ENCODE measurements at regions not wholly inside any gene's neighbourhood (a gene's known extent, or its start where the extent isn't known, plus 50 kb on each side); places are given as distances from the start of the nearest gene placed in this dataset.

- no peak for DNase-seq
Measured at GRCh38 chr2:118738106-118738505, 109.3 kb downstream of the EN1 start.

DNA sequence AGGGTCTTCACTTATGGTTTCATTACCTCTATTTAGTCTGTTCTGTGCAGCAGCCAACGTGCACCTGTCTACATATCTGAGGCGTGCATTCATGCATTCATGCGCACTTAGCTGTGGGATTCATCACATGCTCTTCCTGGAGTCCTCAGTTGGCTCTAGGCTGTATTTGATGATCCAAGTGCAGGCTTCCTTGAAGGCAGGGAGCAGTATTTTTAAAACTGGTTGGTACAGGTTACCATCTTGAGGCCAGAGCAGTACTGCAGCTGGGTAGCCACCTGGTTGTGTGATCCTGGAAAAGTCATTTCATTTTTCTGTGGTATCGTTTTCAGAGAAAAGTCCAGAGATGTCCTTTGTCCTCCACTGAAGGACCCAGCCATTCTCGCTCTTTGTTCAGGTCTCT lies 109.8 kb downstream of the EN1 start:
- no peak for DNase-seq

GRCh38 chr2:118732432-118732831 lies 115.0 kb downstream of the EN1 start:
- DNase-seq: no peak

GRCh38 chr2:118731413-118731812 lies 116.0 kb downstream of the EN1 start:
- DNase-seq: no peak

GRCh38 chr2:118730405-118730804 lies 117.0 kb downstream of the EN1 start:
- no peak for DNase-seq

- no peak for DNase-seq
Measured at GRCh38 chr2:118729760-118730159, 117.7 kb downstream of the EN1 start.

DNA sequence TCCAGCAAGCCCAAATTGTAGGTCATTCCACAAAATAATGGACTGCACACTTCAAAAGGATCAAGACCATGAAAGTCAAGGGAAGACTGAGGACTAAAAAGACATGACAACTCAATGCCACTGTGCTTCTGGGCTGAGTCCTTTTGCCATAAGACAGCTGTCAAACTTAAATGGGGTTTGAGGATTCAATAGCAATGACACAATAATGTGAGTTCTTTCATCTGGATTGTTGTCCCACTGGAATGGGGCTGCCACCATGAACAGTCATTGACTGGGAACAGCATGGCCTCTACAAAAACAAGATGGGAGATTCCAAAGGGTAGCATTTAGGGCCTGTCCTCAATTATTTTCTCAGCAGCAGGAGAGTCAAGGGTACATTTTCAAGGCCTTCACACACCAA lies 118.5 kb downstream of the EN1 start:
- no peak for DNase-seq

DNA sequence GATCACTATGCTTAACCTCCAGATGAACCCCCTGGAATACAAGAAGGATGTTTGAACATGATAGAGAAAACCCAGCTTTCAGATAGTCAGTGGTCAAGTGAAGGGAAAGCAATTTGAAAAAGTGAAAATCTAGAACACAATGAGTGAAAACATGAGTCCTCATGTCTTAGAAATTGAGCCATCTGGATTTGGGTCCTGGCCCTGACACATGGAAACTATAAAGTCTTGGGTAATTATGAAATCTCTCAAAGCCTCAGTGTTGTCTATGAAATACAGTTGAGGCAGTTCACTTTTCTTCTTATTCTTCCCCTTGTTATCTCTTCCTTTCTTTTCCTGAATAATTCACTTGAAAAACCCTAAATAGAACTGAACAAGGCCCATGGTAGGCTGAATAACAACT lies 120.6 kb downstream of the EN1 start:
- no peak for DNase-seq

- no peak for DNase-seq
Measured at GRCh38 chr2:118723394-118723793, 124.1 kb downstream of the EN1 start.

DNA sequence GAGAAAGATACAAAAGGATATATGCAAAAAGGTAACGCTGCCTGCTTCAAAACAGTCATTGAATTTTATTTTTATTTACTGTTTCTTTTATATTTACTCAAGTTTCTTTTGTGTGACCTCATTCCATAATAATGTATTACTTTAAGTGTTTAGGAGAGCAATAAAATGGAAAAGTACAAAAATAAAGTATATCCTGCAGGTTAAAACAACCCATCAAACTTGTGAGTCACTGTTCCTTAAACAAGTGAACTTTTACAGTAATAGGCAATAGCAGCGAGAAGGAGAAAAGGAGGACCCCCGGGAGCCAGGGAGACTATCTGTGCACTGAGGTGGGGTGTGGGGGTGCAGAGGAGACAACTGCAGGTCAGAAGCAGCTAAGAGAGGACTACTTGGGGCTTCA lies 124.5 kb downstream of the EN1 start:
- no peak for DNase-seq

DNA sequence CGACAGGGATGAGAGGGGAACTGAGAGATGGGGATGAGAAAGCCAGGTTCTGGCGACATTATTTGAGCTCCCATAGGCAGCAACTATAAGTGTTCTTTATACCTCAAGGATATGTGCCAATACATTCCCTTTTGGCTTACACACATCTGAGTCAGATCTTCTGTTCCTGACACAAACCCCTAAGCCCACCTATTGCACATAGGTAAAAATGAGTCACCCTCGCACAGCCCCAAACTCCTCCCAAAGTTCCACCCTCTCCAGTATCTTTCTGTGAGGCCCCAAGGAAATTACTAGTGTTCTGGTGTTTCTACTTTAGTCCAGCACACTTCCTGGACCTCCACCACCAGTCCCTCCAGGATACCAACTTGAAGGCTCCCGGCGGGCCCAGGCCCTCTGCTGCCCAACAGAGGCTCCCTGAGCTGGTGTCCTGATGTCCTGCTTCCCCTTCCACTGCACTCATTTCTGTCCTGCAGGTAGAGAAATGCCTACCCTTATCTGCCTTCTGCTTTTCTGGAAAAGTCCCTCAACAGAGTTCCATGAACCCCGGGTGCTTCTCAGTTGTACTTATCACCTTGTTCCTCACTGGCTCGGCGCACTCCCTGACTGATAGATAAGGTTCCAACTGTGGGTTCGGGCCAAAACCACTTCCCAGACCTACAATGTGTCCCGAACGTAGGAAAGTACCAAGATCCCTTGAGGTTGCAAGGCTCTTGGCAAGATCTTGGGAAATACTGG lies 125.5 kb downstream of the EN1 start:
- DNase-seq: no peak

GRCh38 chr2:118720866-118721265 lies 126.6 kb downstream of the EN1 start:
- no peak for DNase-seq

DNA sequence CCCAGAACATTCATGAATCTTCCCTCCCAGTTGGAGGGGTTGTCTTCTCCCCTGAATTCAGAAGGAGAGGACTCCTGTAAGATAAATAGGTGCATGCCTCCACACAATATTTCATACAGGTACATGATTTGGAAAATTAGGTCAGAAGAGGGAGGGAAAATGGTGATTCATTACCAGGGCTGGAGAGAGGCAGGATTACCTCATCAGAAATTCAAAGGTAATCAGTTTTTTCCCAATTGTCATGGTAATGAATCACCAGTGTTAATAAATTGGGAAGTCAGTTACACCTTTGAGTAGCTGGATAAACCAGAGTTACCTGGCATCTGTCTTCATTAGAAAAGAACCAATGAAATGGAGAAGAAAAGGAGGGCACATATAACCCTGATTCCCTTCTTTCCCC lies 128.5 kb downstream of the EN1 start:
- no peak for DNase-seq

DNA sequence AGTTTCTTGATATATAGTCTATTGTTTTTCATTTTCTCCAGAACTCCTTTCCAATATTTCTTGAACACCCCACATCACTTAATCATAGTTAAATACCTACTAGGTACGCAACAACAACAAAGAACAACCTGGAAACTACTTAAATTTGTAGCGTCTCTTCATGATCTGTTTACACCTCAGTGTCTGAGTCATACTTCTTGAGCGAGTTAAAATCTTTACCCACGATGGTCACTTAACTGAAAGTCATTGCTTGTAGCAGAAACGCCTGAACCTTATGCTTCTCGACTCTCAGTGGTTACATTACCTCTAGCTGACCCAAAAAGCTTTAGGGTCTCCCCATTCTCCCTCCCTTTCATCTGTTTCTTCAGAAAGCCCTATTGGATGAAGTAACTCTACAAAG lies 131.3 kb downstream of the EN1 start:
- DNase-seq: no peak

DNA sequence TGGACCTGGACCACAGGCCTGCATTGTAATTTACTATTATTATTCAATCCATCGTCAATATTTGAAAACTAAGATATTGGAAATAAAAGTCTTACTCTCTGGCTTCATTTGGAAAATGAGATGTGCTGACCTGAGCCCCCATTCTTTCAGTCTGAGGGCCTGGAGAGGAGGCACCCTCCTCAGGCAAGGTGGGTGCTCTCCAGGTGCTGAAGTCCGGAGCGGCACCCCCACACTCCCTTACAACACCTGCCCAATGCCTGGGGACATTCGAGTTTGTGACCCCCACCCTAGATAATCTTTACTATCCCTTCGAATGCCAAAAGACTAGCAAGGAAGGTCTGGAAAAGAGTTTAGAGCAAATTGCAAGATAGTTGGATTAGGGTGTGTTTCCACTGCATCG lies 133.3 kb downstream of the EN1 start:
- no peak for DNase-seq

DNA sequence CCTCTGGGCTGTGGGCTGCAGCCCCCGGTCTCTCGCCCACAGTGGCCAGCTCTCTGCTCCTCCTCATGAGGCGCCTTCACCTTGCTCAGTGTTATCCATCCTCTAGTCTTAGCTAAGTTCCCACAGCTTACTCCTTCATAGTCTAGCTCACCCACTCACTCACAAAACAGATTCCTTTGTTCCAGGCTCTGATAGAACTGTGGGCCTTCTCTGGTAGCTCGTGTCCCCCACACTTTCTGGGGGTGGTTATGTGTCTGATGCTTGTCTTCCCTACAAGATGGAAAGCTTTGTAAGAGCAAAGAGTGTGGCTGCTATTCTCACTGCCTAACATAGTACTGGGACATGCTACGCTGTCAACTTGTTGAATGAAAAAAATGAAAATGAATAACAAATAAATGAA lies 135.8 kb downstream of the EN1 start:
- no peak for DNase-seq

- no peak for DNase-seq
Measured at GRCh38 chr2:118710481-118710880, 137.0 kb downstream of the EN1 start.

GRCh38 chr2:118709786-118710185 lies 137.7 kb downstream of the EN1 start:
- DNase-seq: no peak

DNA sequence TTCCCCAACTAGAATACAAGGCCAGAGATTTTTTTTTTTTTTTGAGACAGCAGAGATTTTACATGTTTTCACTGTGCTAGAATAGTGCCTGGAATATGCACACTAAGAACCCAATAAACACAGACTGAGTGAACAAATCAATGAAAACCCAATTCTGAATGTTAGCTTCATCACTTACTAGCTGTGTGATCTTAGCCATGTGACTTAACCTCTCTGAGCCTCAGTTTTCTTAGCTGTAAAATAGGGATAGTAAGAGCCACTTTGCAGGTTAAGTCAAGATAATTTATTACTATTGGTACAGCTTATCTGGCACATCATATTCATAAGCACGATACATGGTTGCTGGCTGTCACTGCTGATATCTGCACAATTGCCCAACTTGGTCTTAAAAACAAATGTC lies 140.6 kb downstream of the EN1 start:
- no peak for DNase-seq

DNA sequence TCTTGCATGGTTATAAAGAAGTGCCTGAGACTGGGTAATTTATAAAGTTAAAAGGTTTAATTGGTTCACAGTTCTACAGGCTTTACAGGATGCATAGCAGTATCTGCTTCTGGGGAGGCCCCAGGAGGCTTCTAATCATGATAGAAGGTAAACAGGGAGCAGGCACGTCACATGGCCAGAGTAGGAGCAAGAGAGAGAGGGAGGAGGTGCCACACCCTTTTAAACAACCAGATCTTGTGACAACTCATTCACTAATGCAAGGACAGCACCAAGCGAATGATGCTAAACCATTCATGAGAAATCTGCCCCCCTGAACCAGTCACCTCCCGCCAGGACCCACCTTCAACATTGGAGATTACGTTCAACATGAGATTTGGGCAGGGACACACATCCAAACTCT lies 141.1 kb downstream of the EN1 start:
- no peak for DNase-seq

- no peak for DNase-seq
Measured at GRCh38 chr2:118705032-118705431, 142.4 kb downstream of the EN1 start.

- no peak for DNase-seq
Measured at GRCh38 chr2:118699447-118700175, 147.8 kb downstream of the EN1 start.

DNA sequence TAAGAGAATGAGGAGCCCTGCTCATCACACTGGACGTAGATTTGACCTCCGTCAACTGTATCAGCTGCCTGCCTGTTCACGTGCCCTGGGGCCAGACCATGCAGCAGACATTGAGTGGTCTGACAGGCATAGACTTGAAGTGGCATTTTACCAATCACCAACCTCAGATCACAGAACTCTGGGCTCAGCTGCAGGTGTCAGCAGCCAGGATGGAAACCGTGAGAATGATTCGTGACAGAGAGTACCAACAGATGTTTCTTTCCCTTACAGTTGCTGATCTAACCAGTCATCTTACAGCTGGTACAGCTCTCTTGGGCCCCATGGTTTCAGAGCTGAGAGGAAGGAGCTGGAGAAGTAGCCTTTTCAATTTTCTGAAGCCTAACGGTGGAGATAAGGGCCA lies 148.9 kb downstream of the EN1 start:
- no peak for DNase-seq

DNA sequence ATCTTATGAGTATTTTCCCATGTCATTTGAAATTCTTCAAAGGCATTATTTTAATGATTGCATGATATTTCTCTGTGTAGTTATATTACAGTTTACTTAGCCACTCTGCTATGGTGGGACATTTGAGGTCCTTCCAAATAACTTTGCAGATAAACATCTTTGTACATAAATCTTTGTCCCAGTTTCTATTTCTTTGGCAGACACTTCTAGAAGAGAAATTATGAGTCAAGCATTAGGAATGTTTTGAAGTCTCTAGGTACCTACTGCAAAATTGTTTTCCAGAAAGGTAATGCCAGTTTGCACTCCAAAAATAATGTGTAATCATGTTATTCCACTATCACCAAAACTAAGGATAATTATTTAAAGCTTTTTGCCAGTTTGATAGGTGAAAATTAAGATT lies 149.7 kb downstream of the EN1 start:
- no peak for DNase-seq
